ENCODE measurements at regions not wholly inside any gene's neighbourhood (a gene's known extent, or its start where the extent isn't known, plus 50 kb on each side); places are given as distances from the start of the nearest gene placed in this dataset.

DNA sequence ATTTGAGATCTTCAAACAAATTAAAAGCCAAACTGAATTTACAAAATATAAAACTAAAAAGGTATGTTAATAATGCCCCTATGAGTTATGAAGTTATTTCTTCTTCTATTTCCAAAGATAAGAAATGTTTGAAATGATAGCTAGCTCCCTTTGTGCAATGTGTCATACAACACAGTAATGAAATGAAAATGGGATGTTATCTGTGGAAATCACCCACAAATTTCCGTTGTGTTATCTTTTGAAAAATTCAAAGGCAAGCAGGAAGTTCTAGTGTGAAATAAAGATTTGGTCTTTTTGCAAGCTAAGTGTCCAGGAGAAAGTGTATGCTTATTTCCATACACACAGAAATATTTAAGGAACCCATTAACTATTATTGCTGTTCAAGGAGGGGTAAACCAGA lies 375.3 kb upstream of the PRR16 start:
- H3K9me3 ChIP-seq (ENCODE audit: control insufficient read depth, insufficient read depth, low read length), result no peaks in the 10 kb centered on the region
- no peak overlapping the region for H3K4me3 ChIP-seq (ENCODE audit: low read depth, low read length)
- no peaks in the 10 kb centered on the region for H3K27me3 ChIP-seq (ENCODE audit: control insufficient read depth, insufficient read depth, low read length)
- H3K36me3 ChIP-seq (ENCODE audit: control insufficient read depth, insufficient read depth, low read length), result no peaks in the 10 kb centered on the region
- H3K27ac ChIP-seq (ENCODE audit: low read depth, low read length), result no peak overlapping the region
- no peak overlapping the region for H3K9ac ChIP-seq (ENCODE audit: low read depth, low read length)
- peaks cover 3% of the 10 kb centered on the region; the same call in 1 of the 2 replicates for H3K4me1 ChIP-seq (ENCODE audit: control insufficient read depth, insufficient read depth, low read length)

DNA sequence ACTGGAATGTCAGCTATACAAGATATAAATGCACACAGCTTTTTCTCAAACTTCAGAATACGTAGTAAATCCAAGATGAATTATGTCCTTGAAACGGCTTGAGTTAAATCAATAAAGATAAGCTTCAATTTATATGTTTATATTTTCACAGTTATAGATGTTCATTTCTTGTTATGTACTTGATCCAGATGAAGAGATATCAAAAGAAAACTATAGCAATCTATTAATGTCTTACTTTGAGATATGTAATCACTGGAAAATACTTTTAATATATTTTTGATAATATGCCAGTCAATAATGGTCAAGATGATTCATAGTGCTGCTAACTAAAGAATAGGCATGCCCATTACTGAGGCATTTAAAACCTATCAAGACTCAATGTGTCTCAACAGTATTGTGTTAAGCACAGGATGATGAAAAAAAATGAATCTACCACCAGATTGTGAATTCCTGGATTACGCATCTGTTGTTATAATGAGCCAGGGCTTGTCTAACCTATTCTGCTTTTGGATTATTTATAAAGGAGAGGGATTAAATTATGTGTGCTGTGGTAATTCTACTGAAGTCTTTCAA lies 372.6 kb upstream of the PRR16 start:
- H3K36me3 ChIP-seq (ENCODE audit: control insufficient read depth, insufficient read depth, low read length), result no peaks in the 10 kb centered on the region
- no peak overlapping the region for H3K27ac ChIP-seq (ENCODE audit: low read depth, low read length)
- H3K4me1 ChIP-seq (ENCODE audit: control insufficient read depth, insufficient read depth, low read length), result no peaks in the 10 kb centered on the region
- no peak overlapping the region for H3K4me3 ChIP-seq (ENCODE audit: low read depth, low read length)
- H3K27me3 ChIP-seq (ENCODE audit: control insufficient read depth, insufficient read depth, low read length), result no peaks in the 10 kb centered on the region
- H3K9me3 ChIP-seq (ENCODE audit: control insufficient read depth, insufficient read depth, low read length), result no peaks in the 10 kb centered on the region
- H3K9ac ChIP-seq (ENCODE audit: low read depth, low read length), result no peak overlapping the region

DNA sequence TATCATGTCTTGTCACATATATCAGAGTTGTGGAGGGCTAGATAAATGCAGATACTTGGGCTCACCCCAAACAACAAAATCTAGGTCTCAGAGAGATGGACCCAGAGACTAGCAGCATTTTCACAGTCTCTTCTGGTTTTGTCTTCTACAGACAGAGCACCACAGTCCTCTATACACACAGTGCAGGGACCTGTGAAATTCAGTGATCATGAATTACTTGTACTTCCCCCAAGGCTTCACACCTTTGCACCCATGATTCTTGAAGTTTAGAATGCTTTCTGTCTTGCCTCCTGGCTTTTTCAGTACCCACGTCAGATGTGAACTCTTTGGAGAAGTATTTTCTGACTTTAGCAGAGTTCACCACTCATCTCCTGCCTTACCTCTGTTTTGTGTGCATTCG lies 371.5 kb upstream of the PRR16 start:
- Histone ChIP-seq H3K36me3 (ENCODE audit: control insufficient read depth, insufficient read depth, low read length) (no peaks in the 10 kb centered on the region), H3K27me3 (ENCODE audit: control insufficient read depth, insufficient read depth, low read length) (no peaks in the 10 kb centered on the region), H3K9me3 (ENCODE audit: control insufficient read depth, insufficient read depth, low read length) (no peaks in the 10 kb centered on the region), H3K4me1 (ENCODE audit: control insufficient read depth, insufficient read depth, low read length) (no peaks in the 10 kb centered on the region), H3K4me3 (ENCODE audit: low read depth, low read length) (no peak overlapping the region), H3K9ac (ENCODE audit: low read depth, low read length) (no peak overlapping the region), H3K27ac (ENCODE audit: low read depth, low read length) (no peak overlapping the region)

DNA sequence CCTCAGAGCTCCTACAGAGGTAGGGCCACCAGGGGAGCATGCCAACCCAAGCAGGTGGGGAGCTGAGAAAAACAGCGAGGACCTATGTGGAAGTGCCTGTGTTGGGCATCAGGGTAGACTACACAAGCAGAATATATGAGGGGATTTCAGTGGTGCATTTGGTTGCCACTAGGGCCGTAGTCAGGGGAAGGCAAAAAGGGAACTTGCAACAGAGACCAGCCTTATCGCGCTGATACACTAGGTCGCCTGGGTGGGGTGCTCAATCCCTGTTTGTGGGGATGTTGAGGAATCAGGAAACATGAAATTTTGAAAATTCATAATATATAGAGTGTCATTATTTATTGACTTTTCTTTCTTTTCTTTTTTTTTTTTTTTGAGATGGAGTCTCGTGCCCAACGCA lies 370.9 kb upstream of the PRR16 start:
- H3K27ac ChIP-seq (ENCODE audit: low read depth, low read length), result no peak overlapping the region
- H3K36me3 ChIP-seq (ENCODE audit: control insufficient read depth, insufficient read depth, low read length), result no peaks in the 10 kb centered on the region
- no peaks in the 10 kb centered on the region for H3K9me3 ChIP-seq (ENCODE audit: control insufficient read depth, insufficient read depth, low read length)
- no peak overlapping the region for H3K4me3 ChIP-seq (ENCODE audit: low read depth, low read length)
- H3K9ac ChIP-seq (ENCODE audit: low read depth, low read length), result no peak overlapping the region
- H3K4me1 ChIP-seq (ENCODE audit: control insufficient read depth, insufficient read depth, low read length), result no peaks in the 10 kb centered on the region
- H3K27me3 ChIP-seq (ENCODE audit: control insufficient read depth, insufficient read depth, low read length), result no peaks in the 10 kb centered on the region

DNA sequence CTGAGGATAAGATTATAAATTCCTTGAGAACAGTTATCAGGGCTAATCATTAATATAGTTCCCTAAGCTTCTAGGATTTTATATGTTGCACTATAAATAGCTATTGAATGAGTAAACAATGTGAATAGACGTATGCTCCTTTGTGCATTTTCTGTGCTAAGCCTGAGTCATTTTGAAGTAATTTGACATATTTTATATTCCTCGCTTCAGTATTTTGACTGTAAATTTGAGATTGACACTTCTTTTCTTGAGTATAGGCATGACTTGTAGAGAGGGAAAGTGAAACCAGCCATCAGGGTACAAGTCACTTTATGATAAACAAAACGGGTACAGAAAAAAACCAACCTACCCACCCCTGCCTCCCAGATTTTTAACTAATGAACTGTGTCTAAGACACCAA lies 367.7 kb upstream of the PRR16 start:
- Histone ChIP-seq H3K9ac (ENCODE audit: low read depth, low read length) (no peak overlapping the region), H3K9me3 (ENCODE audit: control insufficient read depth, insufficient read depth, low read length) (no peaks in the 10 kb centered on the region), H3K27ac (ENCODE audit: low read depth, low read length) (no peak overlapping the region), H3K27me3 (ENCODE audit: control insufficient read depth, insufficient read depth, low read length) (no peaks in the 10 kb centered on the region), H3K4me3 (ENCODE audit: low read depth, low read length) (no peak overlapping the region), H3K4me1 (ENCODE audit: control insufficient read depth, insufficient read depth, low read length) (no peaks in the 10 kb centered on the region), H3K36me3 (ENCODE audit: control insufficient read depth, insufficient read depth, low read length) (no peaks in the 10 kb centered on the region)

DNA sequence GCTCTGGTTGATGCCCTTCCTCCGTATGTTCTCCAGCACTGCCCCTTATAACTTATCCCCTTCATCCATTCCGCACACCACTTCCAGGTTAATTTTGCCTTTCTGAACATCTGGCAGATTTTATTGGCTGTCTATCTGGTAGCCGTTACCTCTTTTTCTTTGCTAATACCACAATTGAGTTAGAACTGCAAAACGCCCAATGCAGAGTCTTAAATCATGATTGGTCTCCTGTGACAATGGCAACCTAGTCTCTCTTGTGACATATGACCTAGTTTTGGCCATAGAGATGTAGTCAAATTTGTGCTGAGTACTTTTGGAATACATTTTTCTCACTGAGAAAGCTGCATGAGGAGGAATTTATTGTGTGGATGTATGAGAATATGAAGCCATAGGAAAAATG lies 365.7 kb upstream of the PRR16 start:
- no peak overlapping the region for H3K9ac ChIP-seq (ENCODE audit: low read depth, low read length)
- no peak overlapping the region for H3K4me3 ChIP-seq (ENCODE audit: low read depth, low read length)
- H3K4me1 ChIP-seq (ENCODE audit: control insufficient read depth, insufficient read depth, low read length), result no peaks in the 10 kb centered on the region
- no peaks in the 10 kb centered on the region for H3K9me3 ChIP-seq (ENCODE audit: control insufficient read depth, insufficient read depth, low read length)
- no peak overlapping the region for H3K27ac ChIP-seq (ENCODE audit: low read depth, low read length)
- no peaks in the 10 kb centered on the region for H3K27me3 ChIP-seq (ENCODE audit: control insufficient read depth, insufficient read depth, low read length)
- H3K36me3 ChIP-seq (ENCODE audit: control insufficient read depth, insufficient read depth, low read length), result no peaks in the 10 kb centered on the region

DNA sequence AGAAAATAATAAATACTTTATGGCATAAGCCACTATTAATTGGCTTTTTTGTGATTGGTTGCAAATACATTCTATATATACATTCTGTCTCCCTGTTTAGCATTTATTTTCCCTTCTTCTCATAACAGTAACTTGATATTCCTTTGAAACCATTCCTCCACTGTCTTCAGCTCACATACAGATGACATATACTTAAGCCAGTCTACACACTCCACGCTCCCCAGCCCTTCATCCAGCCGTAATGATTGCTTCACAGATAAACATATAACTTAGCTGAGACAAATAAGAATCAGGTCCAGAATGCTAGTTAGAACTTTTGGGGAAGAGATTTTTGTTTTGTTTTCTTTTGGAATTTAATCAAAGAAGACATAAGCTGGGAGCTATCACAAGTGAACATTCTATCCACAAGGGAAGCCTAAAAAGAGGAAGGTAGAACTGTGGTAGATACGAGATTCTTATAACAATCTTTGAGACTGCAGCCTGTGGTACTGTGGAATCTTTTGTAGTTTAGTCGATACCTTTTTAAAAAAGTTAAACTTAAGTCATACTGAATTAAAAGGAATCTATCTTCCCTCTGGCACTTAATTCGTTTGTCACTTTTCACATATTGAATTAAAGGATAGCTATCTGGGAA lies 365.1 kb upstream of the PRR16 start:
- Histone ChIP-seq H3K9ac (ENCODE audit: low read depth, low read length) (no peak overlapping the region), H3K27me3 (ENCODE audit: control insufficient read depth, insufficient read depth, low read length) (no peaks in the 10 kb centered on the region), H3K9me3 (ENCODE audit: control insufficient read depth, insufficient read depth, low read length) (no peaks in the 10 kb centered on the region), H3K4me1 (ENCODE audit: control insufficient read depth, insufficient read depth, low read length) (no peaks in the 10 kb centered on the region), H3K27ac (ENCODE audit: low read depth, low read length) (no peak overlapping the region), H3K4me3 (ENCODE audit: low read depth, low read length) (no peak overlapping the region), H3K36me3 (ENCODE audit: control insufficient read depth, insufficient read depth, low read length) (no peaks in the 10 kb centered on the region)

DNA sequence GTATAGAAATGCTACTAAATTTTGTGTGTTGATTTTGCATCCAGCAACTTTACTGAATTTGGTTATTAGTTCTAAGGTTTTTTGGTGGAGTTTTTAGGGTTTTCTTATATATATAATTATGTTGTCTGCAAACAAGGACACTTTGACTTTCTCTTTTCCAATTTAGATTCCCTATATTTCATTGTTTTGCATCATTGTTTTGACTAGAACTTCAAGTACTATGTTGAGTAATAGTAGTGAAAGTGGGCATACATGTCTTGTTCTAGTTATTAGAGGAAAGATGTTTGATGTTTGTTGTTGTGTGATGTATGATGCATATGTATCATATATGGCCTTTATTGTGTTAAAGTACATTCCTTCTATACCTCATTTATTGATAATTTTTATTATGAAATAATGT lies 362.3 kb upstream of the PRR16 start:
- no peaks in the 10 kb centered on the region for H3K4me1 ChIP-seq (ENCODE audit: control insufficient read depth, insufficient read depth, low read length)

DNA sequence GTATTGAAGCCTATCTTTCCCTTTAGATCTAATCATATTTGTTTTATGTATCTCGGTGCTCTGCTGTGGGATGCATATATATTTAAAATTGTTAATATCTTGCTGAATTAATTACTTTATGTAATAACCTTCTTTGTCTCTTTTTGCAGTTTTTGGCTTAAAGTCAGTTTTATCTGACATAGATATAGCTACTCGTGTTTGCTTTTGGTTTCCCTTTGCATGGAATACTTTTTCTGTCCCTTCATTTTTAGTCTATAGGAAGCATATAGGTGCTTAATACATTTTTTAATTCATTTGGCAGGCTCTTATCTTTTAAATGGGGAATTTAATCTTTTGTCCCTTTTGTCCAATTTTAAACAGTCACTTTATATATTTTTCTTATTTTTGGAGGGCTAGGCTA lies 360.6 kb upstream of the PRR16 start:
- Histone ChIP-seq H3K36me3 (ENCODE audit: control insufficient read depth, insufficient read depth, low read length) (no peaks in the 10 kb centered on the region), H3K9ac (ENCODE audit: low read depth, low read length) (no peak overlapping the region), H3K9me3 (ENCODE audit: control insufficient read depth, insufficient read depth, low read length) (no peaks in the 10 kb centered on the region), H3K4me3 (ENCODE audit: low read depth, low read length) (no peak overlapping the region), H3K27me3 (ENCODE audit: control insufficient read depth, insufficient read depth, low read length) (no peaks in the 10 kb centered on the region), H3K4me1 (ENCODE audit: control insufficient read depth, insufficient read depth, low read length) (no peaks in the 10 kb centered on the region), H3K27ac (ENCODE audit: low read depth, low read length) (no peak overlapping the region)

More for the DNA sequence above, 362.3 kb upstream of the PRR16 start:
- H3K27me3 ChIP-seq (ENCODE audit: control insufficient read depth, insufficient read depth, low read length), result no peaks in the 10 kb centered on the region
- H3K27ac ChIP-seq (ENCODE audit: low read depth, low read length), result no peak overlapping the region
- H3K9ac ChIP-seq (ENCODE audit: low read depth, low read length), result no peak overlapping the region
- H3K36me3 ChIP-seq (ENCODE audit: control insufficient read depth, insufficient read depth, low read length), result no peaks in the 10 kb centered on the region
- H3K9me3 ChIP-seq (ENCODE audit: control insufficient read depth, insufficient read depth, low read length), result no peaks in the 10 kb centered on the region
- H3K4me3 ChIP-seq (ENCODE audit: low read depth, low read length), result no peak overlapping the region

DNA sequence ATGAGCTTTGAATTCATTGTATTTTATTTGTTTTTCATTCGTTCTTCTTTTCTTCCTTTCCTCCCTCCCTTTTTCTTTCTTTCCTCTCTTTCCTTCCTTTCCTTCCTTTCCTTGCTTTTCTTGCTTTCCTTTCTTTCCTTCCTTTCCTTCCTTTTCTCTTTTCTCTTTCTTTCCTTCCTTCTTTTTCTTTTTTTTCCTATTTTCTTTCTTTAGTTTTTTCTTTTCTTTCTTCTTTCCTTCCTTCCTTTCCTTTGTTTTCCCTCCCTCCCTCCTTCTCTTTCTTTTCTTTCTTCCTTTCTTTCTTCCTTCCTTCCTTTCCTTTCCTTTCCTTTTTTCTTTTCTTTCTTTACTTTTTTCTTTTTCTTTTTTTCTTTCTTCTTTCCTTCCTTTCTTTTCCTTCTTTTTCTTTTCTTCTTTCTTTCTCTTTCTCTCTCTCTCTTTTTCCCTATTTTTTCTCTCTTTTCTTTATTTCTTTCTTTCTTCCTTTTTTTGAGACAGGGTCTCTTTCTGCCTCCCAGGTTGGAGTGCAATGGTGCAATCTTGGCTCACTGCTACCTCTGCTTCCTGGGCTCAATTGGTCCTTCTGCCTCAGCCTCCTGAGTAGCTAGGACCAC lies 357.1 kb upstream of the PRR16 start:
- Histone ChIP-seq H3K9me3 (ENCODE audit: control insufficient read depth, insufficient read depth, low read length) (no peaks in the 10 kb centered on the region), H3K4me1 (ENCODE audit: control insufficient read depth, insufficient read depth, low read length) (no peaks in the 10 kb centered on the region), H3K36me3 (ENCODE audit: control insufficient read depth, insufficient read depth, low read length) (no peaks in the 10 kb centered on the region)

DNA sequence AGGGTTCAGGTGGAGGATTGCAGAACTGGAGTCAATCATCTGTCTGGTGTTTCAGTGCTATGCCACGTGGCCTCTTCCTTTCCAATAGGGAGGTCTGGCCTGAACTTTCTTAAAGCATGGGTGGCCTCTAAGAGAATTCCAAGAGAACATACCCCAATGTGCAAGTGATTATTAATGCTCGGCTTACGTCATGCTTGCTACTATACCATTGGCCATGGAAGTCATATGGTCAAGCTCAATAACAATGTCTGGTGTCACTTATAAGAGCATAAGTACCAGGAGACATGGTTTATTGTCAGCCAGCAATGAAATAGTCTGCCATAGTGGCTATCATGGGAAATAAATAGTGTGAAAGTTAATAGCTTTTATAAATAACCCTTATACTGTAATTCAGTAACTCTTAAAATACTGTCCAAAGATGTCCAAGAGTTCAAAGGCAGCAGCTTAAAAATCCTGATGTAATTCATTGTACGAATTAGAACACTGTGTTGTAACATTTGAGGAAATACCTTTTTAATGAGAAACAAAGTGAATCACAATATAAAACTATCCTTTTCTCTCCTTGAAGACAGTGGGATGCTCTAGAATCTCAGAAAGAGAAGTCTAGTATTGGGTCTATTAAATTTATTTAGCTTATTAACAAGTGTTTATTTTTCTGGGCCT lies 355.4 kb upstream of the PRR16 start:
- H3K9me3 ChIP-seq (ENCODE audit: control insufficient read depth, insufficient read depth, low read length), result no peaks in the 10 kb centered on the region
- no peaks in the 10 kb centered on the region for H3K27me3 ChIP-seq (ENCODE audit: control insufficient read depth, insufficient read depth, low read length)
- no peak overlapping the region for H3K4me3 ChIP-seq (ENCODE audit: low read depth, low read length)
- H3K27ac ChIP-seq (ENCODE audit: low read depth, low read length), result no peak overlapping the region
- no peaks in the 10 kb centered on the region for H3K4me1 ChIP-seq (ENCODE audit: control insufficient read depth, insufficient read depth, low read length)
- no peak overlapping the region for H3K9ac ChIP-seq (ENCODE audit: low read depth, low read length)
- no peaks in the 10 kb centered on the region for H3K36me3 ChIP-seq (ENCODE audit: control insufficient read depth, insufficient read depth, low read length)

More for the DNA sequence above, 357.1 kb upstream of the PRR16 start:
- Histone ChIP-seq H3K9ac (ENCODE audit: low read depth, low read length) (no peak overlapping the region), H3K4me3 (ENCODE audit: low read depth, low read length) (no peak overlapping the region), H3K27ac (ENCODE audit: low read depth, low read length) (no peak overlapping the region), H3K27me3 (ENCODE audit: control insufficient read depth, insufficient read depth, low read length) (no peaks in the 10 kb centered on the region)

Measured in HUES48 (cell line).